ENCODE measurements at regions not wholly inside any gene's neighbourhood (a gene's known extent, or its start where the extent isn't known, plus 50 kb on each side); places are given as distances from the start of the nearest gene placed in this dataset.

GRCh38 chr11:110928391-110928790, 216.2 kb upstream of the ARHGAP20 start:
- peaks cover 0 to 15% of the 10 kb centered on the region in 2 donors for H3K4me1 ChIP-seq
- H3K4me3 ChIP-seq (replicated peaks in 1 of 3), result no peak overlapping the region
- no peak overlapping the region for H3K27ac ChIP-seq
- TF ChIP-seq POLR2A (IDR thresholded peaks at IDR 0.05) (no peak), CTCF (IDR thresholded peaks at IDR 0.05) (no peak)
- no peaks in the 10 kb centered on the region for H3K27me3 ChIP-seq
- H3K9me3 ChIP-seq, result no peaks in the 10 kb centered on the region
- DNase-seq, result no peak
- no peaks in the 10 kb centered on the region for H3K36me3 ChIP-seq
- WGBS, 2 donors, result 83% methylated on average over 2 of the region's 2 CpGs
- intact Hi-C loops (cut with DNase I), result no loop called here

- no peaks in the 10 kb centered on the region for H3K9me3 ChIP-seq
- TF ChIP-seq CTCF (IDR thresholded peaks at IDR 0.05) (no peak), POLR2A (IDR thresholded peaks at IDR 0.05) (peak in 1 of 2 donors; percentile 26)
- DNase-seq, result peak; percentile 93 to 96
- no peaks in the 10 kb centered on the region for H3K27me3 ChIP-seq
- intact Hi-C loops (cut with DNase I), result no loop called here
- no peak overlapping the region for H3K4me3 ChIP-seq (replicated peaks in 1 of 3)
- WGBS, 2 donors, result 40 to 52% methylated on average over 3 of the region's 3 CpGs
- H3K4me1 ChIP-seq, result peaks cover 18 to 25% of the 10 kb centered on the region in 2 donors
- H3K36me3 ChIP-seq, result no peaks in the 10 kb centered on the region
- H3K27ac ChIP-seq, result peak overlapping the region; percentile 44 to 84 (median 76)
Measured at GRCh38 chr11:110921742-110922521, 209.7 kb upstream of the ARHGAP20 start.

- H3K27me3 ChIP-seq, result no peaks in the 10 kb centered on the region
- WGBS, 2 donors, result 68 to 73% methylated on average over 4 of the region's 4 CpGs
- no peak overlapping the region for H3K27ac ChIP-seq
- no peak overlapping the region for H3K4me3 ChIP-seq (replicated peaks in 1 of 3)
- H3K36me3 ChIP-seq, result no peaks in the 10 kb centered on the region
- intact Hi-C loops (cut with DNase I), result no loop called here
- H3K4me1 ChIP-seq, result peaks cover 17 to 18% of the 10 kb centered on the region in 2 donors
- TF ChIP-seq CTCF (IDR thresholded peaks at IDR 0.05), result no peak
- TF ChIP-seq POLR2A (IDR thresholded peaks at IDR 0.05), result no peak
- no peaks in the 10 kb centered on the region for H3K9me3 ChIP-seq
- DNase-seq, result no peak
Measured at GRCh38 chr11:110919241-110919922, 207.1 kb upstream of the ARHGAP20 start.

- Histone ChIP-seq H3K27me3 (no peaks in the 10 kb centered on the region), H3K4me3 (replicated peaks in 1 of 3) (no peak overlapping the region), H3K4me1 (peaks cover 9 to 18% of the 10 kb centered on the region in 2 donors), H3K27ac (no peak overlapping the region), H3K9me3 (no peaks in the 10 kb centered on the region), H3K36me3 (no peaks in the 10 kb centered on the region)
- intact Hi-C loops (cut with DNase I), result no loop called here
- TF ChIP-seq CTCF (IDR thresholded peaks at IDR 0.05) (no peak), POLR2A (IDR thresholded peaks at IDR 0.05) (no peak)
- no peak for DNase-seq
- WGBS, 2 donors, result 94 to 95% methylated on average over 1 of the region's 1 CpG
Measured at GRCh38 chr11:110918351-110918750, 206.1 kb upstream of the ARHGAP20 start.

GRCh38 chr11:110912437-110912836, 200.2 kb upstream of the ARHGAP20 start:
- 75 to 83% methylated on average over 3 of the region's 3 CpGs for WGBS, 2 donors
- Histone ChIP-seq H3K27me3 (no peaks in the 10 kb centered on the region), H3K36me3 (no peaks in the 10 kb centered on the region), H3K27ac (no peak overlapping the region), H3K4me1 (peaks cover 4 to 5% of the 10 kb centered on the region in 2 donors), H3K9me3 (no peaks in the 10 kb centered on the region), H3K4me3 (replicated peaks in 1 of 3) (no peak overlapping the region)
- intact Hi-C loops (cut with DNase I), result no loop called here
- no peak for TF ChIP-seq POLR2A (IDR thresholded peaks at IDR 0.05)
- no peak for DNase-seq

Data from thyroid gland (tissue), 4 donors.